ENCODE measurements at regions not wholly inside any gene's neighbourhood (a gene's known extent, or its start where the extent isn't known, plus 50 kb on each side); places are given as distances from the start of the nearest gene placed in this dataset.

GRCh38 chr1:193306430-193306829, 120.0 kb upstream of the B3GALT2 start:
- TF ChIP-seq TAF1 (IDR thresholded peaks at IDR 0.05; ENCODE audit: low read depth, low read length) = no peak
- no peak for TF ChIP-seq POLR2A (IDR thresholded peaks at IDR 0.05; ENCODE audit: low read depth, low read length)
- no peak for TF ChIP-seq POLR2AphosphoS5 (IDR thresholded peaks at IDR 0.05; ENCODE audit: low read depth, low read length)
